Panc1 (cell line): ENCODE measurements at regions not wholly inside any gene's neighbourhood (a gene's known extent, or its start where the extent isn't known, plus 50 kb on each side); places are given as distances from the start of the nearest gene placed in this dataset.

Experiments used
- POLR2AphosphoS5 ChIP-seq: IDR thresholded peaks from 2 replicates; pipeline ENCODE4 v1.6.1; 2012; ENCODE audit warnings: mild to moderate bottlenecking, low read depth, low read length, moderate library complexity
- TF ChIP-seq, protein P1 (sequence below): fragments of 450-650 bp; IDR thresholded peaks from 2 replicates; pipeline ENCODE4 v1.5.1; 2017; ENCODE audit warnings: mild to moderate bottlenecking

DNA sequence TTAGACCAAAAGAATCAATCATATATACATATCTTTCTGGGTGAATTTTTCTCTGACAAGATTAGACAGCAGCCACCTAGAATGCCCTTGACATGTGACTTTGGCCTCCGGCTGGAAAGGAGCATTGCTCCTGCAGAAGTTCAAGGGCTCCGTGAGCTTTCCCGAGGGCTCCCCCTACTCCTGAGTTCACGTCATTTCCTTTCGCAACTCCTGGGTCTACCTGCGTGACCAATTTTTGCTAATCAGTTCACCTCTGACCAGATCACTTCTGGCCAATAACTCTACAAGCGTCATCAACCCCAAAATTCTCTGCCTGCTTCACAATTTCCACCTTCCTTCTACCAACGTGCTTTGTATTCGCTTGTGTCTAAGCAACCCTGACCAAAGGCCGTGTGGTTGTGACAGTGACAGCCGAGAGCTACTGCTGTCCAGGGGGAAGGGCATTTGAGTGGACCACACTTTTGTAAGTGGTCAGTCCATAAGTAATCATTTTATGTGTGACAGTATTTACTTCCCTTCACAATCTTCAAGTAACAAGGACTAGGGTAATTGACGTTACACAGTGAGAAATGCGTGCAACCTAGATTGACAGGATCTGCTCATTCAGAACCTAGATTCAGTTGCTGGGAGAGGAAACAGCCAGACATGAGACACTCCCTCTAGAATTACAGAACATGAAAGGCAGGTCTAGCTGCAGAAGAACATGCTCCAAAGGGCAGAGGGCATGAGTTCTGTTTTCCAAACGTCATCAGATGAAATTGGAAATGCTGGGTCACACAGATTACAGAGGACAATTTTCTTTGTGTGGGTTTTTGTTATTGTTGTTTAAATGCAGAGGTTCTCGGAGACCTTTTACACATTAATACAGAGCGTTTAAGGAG lies 145.9 kb upstream of the SPACA7 start:
- TF ChIP-seq, protein P1, sequence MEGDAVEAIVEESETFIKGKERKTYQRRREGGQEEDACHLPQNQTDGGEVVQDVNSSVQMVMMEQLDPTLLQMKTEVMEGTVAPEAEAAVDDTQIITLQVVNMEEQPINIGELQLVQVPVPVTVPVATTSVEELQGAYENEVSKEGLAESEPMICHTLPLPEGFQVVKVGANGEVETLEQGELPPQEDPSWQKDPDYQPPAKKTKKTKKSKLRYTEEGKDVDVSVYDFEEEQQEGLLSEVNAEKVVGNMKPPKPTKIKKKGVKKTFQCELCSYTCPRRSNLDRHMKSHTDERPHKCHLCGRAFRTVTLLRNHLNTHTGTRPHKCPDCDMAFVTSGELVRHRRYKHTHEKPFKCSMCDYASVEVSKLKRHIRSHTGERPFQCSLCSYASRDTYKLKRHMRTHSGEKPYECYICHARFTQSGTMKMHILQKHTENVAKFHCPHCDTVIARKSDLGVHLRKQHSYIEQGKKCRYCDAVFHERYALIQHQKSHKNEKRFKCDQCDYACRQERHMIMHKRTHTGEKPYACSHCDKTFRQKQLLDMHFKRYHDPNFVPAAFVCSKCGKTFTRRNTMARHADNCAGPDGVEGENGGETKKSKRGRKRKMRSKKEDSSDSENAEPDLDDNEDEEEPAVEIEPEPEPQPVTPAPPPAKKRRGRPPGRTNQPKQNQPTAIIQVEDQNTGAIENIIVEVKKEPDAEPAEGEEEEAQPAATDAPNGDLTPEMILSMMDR, result no peak
- no peak for TF ChIP-seq POLR2AphosphoS5
